ENCODE measurements at regions not wholly inside any gene's neighbourhood (a gene's known extent, or its start where the extent isn't known, plus 50 kb on each side); places are given as distances from the start of the nearest gene placed in this dataset.

GRCh38 chr11:105361651-105362050 is 222.1 kb upstream of the CARD18 start:
- BruUV-seq (replicated peaks), result no TSS peak
- H3K9me3 ChIP-seq (ENCODE audit: control insufficient read depth in 1 of 2, insufficient read depth in 1 of 2, low read depth in 1 of 2, low read length in 2 of 2), result no peaks in the 10 kb centered on the region
- H3K36me3 ChIP-seq (ENCODE audit: control insufficient read depth in 1 of 2, insufficient read depth in 2 of 2, low read length in 2 of 2), result no peaks in the 10 kb centered on the region
- no peak for TF ChIP-seq CTCF (IDR thresholded peaks at IDR 0.05 in 2 of 3, conservative IDR thresholded peaks at IDR 0.05 in 1 of 3; ENCODE audit: borderline replicate concordance in 1 of 3, insufficient read depth in 1 of 3, low read depth in 2 of 3, low read length in 2 of 3)
- no peak for TF ChIP-seq POLR2A (IDR thresholded peaks at IDR 0.05; ENCODE audit: borderline replicate concordance, extremely low read depth, insufficient read depth, insufficient read length)
- TF ChIP-seq ZFX (IDR thresholded peaks at IDR 0.05), result no peak
- TF ChIP-seq MAX (IDR thresholded peaks at IDR 0.05), result no peak
- TF ChIP-seq ELF1 (IDR thresholded peaks at IDR 0.05; ENCODE audit: borderline replicate concordance, low read depth), result no peak
- TF ChIP-seq CBX3 (IDR thresholded peaks at IDR 0.05; ENCODE audit: low read depth), result no peak
- no peak for TF ChIP-seq ZBTB33 (IDR thresholded peaks at IDR 0.05; ENCODE audit: extremely low read depth, insufficient replicate concordance, low read length)
- TF ChIP-seq YY1 (IDR thresholded peaks at IDR 0.05; ENCODE audit: extremely low read depth, insufficient replicate concordance, low read depth, low read length), result no peak
- no peak for TF ChIP-seq SP1 (IDR thresholded peaks at IDR 0.05; ENCODE audit: low read depth)
- no peak for TF ChIP-seq REST (IDR thresholded peaks at IDR 0.05; ENCODE audit: low read depth)
- TF ChIP-seq SRF (IDR thresholded peaks at IDR 0.05; ENCODE audit: low read depth), result no peak
- no peak for TF ChIP-seq RAD21 (IDR thresholded peaks at IDR 0.05; ENCODE audit: low read depth)
- TF ChIP-seq EZH2phosphoT487 (IDR thresholded peaks at IDR 0.05; ENCODE audit: borderline replicate concordance), result no peak
- TF ChIP-seq ATF3 (IDR thresholded peaks at IDR 0.05), result no peak
- TF ChIP-seq CEBPB (IDR thresholded peaks at IDR 0.05; ENCODE audit: low read depth), result no peak
- no peak for TF ChIP-seq ZNF274 (IDR thresholded peaks at IDR 0.05; ENCODE audit: low read depth, low read length)
- no peak for TF ChIP-seq TCF7L2 (IDR thresholded peaks at IDR 0.05; ENCODE audit: borderline replicate concordance, extremely low read depth, insufficient read depth, insufficient read length)
- TF ChIP-seq EZH2 (IDR thresholded peaks at IDR 0.05), result no peak
- TF ChIP-seq SIN3A (IDR thresholded peaks at IDR 0.05; ENCODE audit: low read depth), result no peak
- DNase-seq (ENCODE audit: low read depth, low spot score) (no peak), ATAC-seq (no peak)
- intact Hi-C loops (cut with micrococcal nuclease), result no loop called here
- H3K4me1 ChIP-seq (ENCODE audit: control insufficient read depth in 1 of 2, insufficient read depth in 2 of 2, low read length in 2 of 2), result no peaks in the 10 kb centered on the region
- no peak overlapping the region for H3K4me3 ChIP-seq (replicated peaks in 1 of 2; ENCODE audit: low read depth in 1 of 2, low read length in 2 of 2)
- no peak overlapping the region for H2AFZ ChIP-seq (ENCODE audit: low read depth, low read length, poor library complexity, severe bottlenecking)
- H4K20me1 ChIP-seq (ENCODE audit: insufficient read depth), result no peaks in the 10 kb centered on the region
- no peaks in the 10 kb centered on the region for H3K79me2 ChIP-seq (ENCODE audit: insufficient read depth, low read length)
- ChIA-PET RAD21 (ENCODE audit: low non-redundant PET in 1 of 2, low total read pairs in 2 of 2, uncharacterized antibody in 2 of 2, unreplicated experiment in 2 of 2) (no interaction called here), POLR2A (no interaction called here), CTCF (no interaction called here)
- no peaks in the 10 kb centered on the region for H3K27me3 ChIP-seq (ENCODE audit: insufficient read depth, low read length)
- no peak overlapping the region for H3K4me2 ChIP-seq (ENCODE audit: low read length)
- no peaks in the 10 kb centered on the region for H3K9me2 ChIP-seq (ENCODE audit: insufficient read depth)
- H3K9ac ChIP-seq (ENCODE audit: low read length), result no peak overlapping the region
- no peak overlapping the region for H3K27ac ChIP-seq (ENCODE audit: low read depth, low read length)

Data from HCT116 (cell line).